NB4 (cell line): ENCODE measurements at regions not wholly inside any gene's neighbourhood (a gene's known extent, or its start where the extent isn't known, plus 50 kb on each side); places are given as distances from the start of the nearest gene placed in this dataset.

ENCODE experiments used
- POLR2A ChIP-seq: IDR thresholded peaks from 2 replicates; pipeline ENCODE4 v1.6.1; 2011; ENCODE audit warnings: mild to moderate bottlenecking; ENCODE audit not compliant: insufficient read length; ENCODE audit errors: extremely low read depth
- TF ChIP-seq, protein P1 (sequence below): IDR thresholded peaks from one replicate; pipeline ENCODE4 v1.5.1; 2012; ENCODE audit warnings: low read depth, low read length
- TF ChIP-seq, protein P2 (sequence below): IDR thresholded peaks from 2 replicates; pipeline ENCODE4 v1.6.1; 2011; ENCODE audit warnings: low read depth, low read length

DNA sequence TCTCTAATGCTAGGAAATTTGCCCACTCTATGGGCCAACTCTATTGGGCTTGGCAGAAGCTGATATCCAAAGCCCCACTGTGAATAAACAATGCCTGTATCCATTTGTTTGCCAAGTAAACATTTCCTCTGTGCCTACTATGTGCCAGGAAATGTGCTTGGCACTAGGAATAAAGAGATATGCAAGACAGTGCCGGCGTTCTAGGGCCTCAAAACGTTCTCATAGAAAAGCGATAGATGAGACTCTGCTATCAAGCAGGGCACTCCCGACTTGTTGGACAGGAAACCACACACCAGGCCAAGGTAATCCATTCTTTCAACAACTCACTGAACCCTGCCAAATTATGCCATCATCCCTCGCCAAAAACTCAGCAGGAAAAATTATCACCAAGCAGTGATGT is 196.7 kb downstream of the IPMK start:
- TF ChIP-seq, protein P1, sequence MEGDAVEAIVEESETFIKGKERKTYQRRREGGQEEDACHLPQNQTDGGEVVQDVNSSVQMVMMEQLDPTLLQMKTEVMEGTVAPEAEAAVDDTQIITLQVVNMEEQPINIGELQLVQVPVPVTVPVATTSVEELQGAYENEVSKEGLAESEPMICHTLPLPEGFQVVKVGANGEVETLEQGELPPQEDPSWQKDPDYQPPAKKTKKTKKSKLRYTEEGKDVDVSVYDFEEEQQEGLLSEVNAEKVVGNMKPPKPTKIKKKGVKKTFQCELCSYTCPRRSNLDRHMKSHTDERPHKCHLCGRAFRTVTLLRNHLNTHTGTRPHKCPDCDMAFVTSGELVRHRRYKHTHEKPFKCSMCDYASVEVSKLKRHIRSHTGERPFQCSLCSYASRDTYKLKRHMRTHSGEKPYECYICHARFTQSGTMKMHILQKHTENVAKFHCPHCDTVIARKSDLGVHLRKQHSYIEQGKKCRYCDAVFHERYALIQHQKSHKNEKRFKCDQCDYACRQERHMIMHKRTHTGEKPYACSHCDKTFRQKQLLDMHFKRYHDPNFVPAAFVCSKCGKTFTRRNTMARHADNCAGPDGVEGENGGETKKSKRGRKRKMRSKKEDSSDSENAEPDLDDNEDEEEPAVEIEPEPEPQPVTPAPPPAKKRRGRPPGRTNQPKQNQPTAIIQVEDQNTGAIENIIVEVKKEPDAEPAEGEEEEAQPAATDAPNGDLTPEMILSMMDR: no peak
- no peak for TF ChIP-seq POLR2A
- TF ChIP-seq, protein P2, sequence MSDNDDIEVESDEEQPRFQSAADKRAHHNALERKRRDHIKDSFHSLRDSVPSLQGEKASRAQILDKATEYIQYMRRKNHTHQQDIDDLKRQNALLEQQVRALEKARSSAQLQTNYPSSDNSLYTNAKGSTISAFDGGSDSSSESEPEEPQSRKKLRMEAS: no peak
